ENCODE measurements at regions not wholly inside any gene's neighbourhood (a gene's known extent, or its start where the extent isn't known, plus 50 kb on each side); places are given as distances from the start of the nearest gene placed in this dataset.

GRCh38 chr17:73984941-73985340 lies 218.5 kb upstream of the RPL38 start:
- no peak overlapping the region for H3K4me3 ChIP-seq (ENCODE audit: control insufficient read depth, low read depth, low read length)
- TF ChIP-seq CTCF (conservative IDR thresholded peaks at IDR 0.05; ENCODE audit: control insufficient read depth, insufficient read depth, low read depth, low read length): no peak
- DNase-seq (ENCODE audit: low read depth): no peak

DNA sequence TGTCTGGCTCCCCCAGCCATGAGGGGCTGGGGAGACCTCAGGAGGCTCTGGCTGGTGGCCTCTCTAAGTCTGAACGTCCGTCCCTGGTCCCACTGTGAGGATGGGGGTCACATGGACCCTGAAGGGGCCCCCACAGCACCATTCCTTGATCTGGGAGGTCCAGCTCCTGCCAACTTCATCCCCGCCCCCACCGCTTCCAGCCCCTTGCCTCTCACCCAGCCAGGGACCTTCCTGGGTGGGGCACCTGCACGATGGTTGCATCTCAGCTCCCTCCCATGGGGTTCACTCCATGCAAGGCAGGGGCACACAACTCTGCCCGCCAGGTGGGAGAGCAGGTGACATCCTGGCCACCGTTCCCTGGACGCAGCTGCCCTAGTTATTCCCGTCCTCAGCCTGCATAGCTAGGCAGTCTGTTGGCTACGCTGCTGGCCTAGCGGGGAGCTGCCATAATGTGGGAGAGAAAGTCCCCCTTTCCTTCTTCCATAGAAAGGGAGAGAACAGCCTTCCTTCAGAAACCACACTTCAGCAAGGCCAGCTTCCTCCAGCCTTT lies 217.9 kb upstream of the RPL38 start:
- DNase-seq (ENCODE audit: low read depth): no peak
- no peak for TF ChIP-seq CTCF (conservative IDR thresholded peaks at IDR 0.05; ENCODE audit: control insufficient read depth, insufficient read depth, low read depth, low read length)
- no peak overlapping the region for H3K4me3 ChIP-seq (ENCODE audit: control insufficient read depth, low read depth, low read length)

DNA sequence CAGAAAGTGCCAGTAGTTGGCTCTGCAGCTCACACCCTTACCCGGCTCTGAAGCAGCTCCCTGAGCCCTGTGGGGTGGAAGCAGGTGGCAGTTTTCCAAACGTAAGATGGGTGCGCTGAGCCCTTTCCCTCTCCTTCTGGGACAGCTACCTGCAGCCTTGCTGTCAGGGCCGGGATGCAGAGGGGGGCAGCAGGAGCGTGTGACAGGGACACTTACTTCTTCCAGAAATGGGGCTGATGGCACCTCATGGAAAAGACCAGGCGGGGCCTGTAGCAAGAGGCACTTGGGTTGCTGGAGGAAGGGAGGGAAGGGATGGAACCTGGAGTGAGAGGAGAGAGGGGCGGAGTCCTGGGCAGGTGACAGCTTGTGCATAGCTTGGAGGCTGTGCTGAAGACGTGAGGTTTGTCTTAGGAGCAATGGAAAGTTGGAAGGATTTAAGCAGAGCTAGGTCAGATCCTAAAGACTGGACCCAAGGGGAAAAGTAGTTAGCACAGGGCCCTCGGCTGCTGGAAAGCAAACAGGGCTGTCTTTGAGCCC lies 216.8 kb upstream of the RPL38 start:
- no peak for DNase-seq (ENCODE audit: low read depth)
- TF ChIP-seq CTCF (conservative IDR thresholded peaks at IDR 0.05; ENCODE audit: control insufficient read depth, insufficient read depth, low read depth, low read length): no peak
- H3K4me3 ChIP-seq (ENCODE audit: control insufficient read depth, low read depth, low read length): no peak overlapping the region

DNA sequence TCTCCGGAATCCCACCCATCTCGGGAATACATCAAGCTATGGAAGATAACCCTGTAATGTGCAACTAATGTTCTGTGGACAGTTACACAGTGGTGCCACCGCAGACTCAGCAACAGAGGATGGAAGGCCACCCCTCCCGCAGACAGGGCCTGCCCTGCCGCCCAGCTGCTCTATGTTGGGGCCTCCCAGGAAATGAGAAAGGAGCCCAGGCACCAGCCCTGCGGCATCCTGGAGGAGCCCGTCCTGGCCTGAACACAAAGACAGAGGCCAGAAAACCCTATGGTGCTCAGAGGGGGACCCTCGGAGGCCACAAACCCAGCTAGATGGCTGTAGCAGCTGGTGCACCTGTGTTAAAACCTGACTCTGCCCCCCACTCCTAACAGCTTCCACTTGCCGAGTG lies 216.1 kb upstream of the RPL38 start:
- TF ChIP-seq CTCF (conservative IDR thresholded peaks at IDR 0.05; ENCODE audit: control insufficient read depth, insufficient read depth, low read depth, low read length): no peak
- no peak overlapping the region for H3K4me3 ChIP-seq (ENCODE audit: control insufficient read depth, low read depth, low read length)
- DNase-seq (ENCODE audit: low read depth): no peak

DNA sequence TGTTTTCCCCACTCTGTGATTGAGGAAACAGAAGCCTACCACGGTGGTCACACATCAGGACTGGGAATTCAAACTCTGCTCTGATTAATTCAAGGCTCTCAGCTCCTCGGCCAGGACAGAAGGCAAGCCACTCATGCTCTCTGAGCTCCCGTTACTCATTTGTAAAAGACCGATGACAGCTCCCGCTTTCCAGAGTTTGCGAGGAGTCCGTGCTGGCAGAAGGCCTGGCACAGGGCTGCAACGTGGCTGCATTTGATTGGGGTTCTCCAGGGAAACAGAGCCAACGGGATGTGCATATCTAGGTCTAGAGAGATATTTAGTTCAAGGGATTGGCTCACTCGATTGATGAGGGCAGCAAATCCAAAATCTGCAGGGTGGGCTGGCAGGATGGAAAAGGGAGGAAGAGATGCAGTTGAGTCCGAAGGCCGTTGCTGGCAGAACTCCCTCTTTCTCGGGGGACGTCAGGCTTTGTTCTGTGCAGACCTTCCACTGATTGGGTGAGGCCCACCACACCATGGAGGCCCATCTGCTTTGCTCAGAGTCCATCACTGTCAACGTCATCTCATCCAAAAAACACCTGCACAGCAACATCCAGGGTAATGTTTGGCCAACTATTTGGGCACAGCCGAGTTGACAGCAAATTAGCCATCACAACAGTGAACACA lies 215.5 kb upstream of the RPL38 start:
- no peak overlapping the region for H3K4me3 ChIP-seq (ENCODE audit: control insufficient read depth, low read depth, low read length)
- DNase-seq (ENCODE audit: low read depth): no peak
- TF ChIP-seq CTCF (conservative IDR thresholded peaks at IDR 0.05; ENCODE audit: control insufficient read depth, insufficient read depth, low read depth, low read length): no peak

DNA sequence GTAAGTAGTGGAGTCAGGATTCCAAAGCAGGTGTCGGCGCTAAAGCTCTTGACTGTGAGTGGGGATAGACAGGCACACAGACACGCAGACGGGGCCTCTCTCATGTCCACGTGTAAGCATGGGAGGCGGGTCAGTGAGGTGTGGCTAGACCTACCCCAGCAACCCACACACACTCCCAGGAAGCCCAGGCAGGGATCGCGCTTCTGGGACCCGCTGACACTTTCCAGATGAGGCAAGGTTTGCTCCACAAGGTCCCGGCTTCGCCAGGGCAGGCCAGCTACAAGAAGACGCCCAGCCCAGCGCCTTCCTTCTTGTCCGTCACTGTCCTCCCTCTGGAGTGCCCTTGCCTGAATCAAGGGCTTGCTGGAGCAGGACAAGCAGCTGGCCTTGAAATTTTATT lies 213.8 kb upstream of the RPL38 start:
- no peak for TF ChIP-seq CTCF (conservative IDR thresholded peaks at IDR 0.05; ENCODE audit: control insufficient read depth, insufficient read depth, low read depth, low read length)
- no peak overlapping the region for H3K4me3 ChIP-seq (ENCODE audit: control insufficient read depth, low read depth, low read length)
- DNase-seq (ENCODE audit: low read depth): no peak
